ENCODE measurements at regions not wholly inside any gene's neighbourhood (a gene's known extent, or its start where the extent isn't known, plus 50 kb on each side); places are given as distances from the start of the nearest gene placed in this dataset.

DNA sequence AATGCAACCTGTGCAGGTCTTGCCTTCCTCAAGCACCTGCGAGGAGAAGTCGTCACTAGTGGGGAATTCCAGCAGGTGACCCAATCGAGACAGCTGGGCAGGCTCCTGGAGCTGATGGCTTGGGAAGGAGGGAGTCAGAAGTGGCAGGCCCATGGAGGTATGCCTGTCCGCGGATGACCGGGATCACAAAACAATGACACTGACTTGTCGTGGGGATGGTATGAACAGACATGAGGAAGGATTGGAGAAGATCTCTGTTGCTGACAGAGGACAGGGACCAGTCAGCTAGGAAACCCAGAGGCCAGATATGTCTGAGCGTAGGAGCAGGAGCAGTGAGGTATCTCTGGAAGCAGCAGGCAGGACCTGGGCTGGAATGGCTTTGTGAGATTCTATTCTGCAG is 233.3 kb downstream of the SOX9 start:
- no peak overlapping the region for H3K4me3 ChIP-seq (ENCODE audit: low read depth, low read length)
- Mint-ChIP-seq H3K27me3 (peaks cover 4% of the 10 kb centered on the region), H3K27ac (no peak overlapping the region), H3K4me3 (no peak overlapping the region), H3K4me1 (no peaks in the 10 kb centered on the region), H3K9me3 (peaks cover 0 to 8% (median 3%) of the 10 kb centered on the region in 7 donors), H3K36me3 (no peaks in the 10 kb centered on the region)
- H3K4me1 ChIP-seq (ENCODE audit: control insufficient read depth, insufficient read depth, low read length, poor library complexity, severe bottlenecking), result no peaks in the 10 kb centered on the region
- ATAC-seq (ENCODE audit: low read depth in 2 of 2), result no peak
- no peak overlapping the region for H3K27ac ChIP-seq (ENCODE audit: insufficient read depth, low read length, poor library complexity, severe bottlenecking)
- no peaks in the 10 kb centered on the region for H3K27me3 ChIP-seq (ENCODE audit: control insufficient read depth, insufficient read depth, low read length)
- H3K36me3 ChIP-seq (ENCODE audit: control insufficient read depth, insufficient read depth, low read length), result no peaks in the 10 kb centered on the region
- no peaks in the 10 kb centered on the region for H3K9me3 ChIP-seq (ENCODE audit: control insufficient read depth in 2 of 2, low read length in 2 of 2)
- DNase-seq, result no peak

DNA sequence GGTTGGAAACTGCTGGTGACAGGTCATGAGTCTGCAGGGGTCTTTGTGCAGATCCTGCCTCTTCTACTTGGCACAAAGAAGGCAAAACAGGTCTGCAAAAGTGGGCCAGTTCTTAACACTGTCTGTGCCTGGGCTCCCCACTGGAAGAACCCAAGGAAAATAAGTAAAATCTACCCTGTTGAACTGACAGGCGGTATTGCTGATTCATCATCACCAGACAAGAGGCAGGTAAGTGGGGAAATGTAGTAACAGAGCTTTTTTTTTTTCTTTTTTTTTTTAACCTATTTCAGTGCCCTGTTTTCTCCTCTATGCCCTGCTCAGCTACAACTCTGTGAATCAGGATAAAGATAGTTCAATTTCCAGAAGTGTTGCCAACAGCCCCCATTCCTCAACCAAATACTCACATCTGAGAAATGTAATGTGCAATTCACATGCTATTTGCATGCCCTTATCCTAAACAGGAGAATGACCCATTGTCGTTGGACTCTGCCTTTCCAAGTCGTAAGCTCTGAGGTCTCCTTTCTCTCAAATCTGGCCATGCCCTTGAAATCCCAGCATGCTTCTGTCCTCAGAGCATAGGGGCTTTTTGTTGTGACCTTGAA is 237.0 kb downstream of the SOX9 start:
- Histone ChIP-seq H3K4me3 (ENCODE audit: low read depth, low read length) (no peak overlapping the region), H3K4me1 (ENCODE audit: control insufficient read depth, insufficient read depth, low read length, poor library complexity, severe bottlenecking) (no peaks in the 10 kb centered on the region), H3K27me3 (ENCODE audit: control insufficient read depth, insufficient read depth, low read length) (no peaks in the 10 kb centered on the region), H3K36me3 (ENCODE audit: control insufficient read depth, insufficient read depth, low read length) (no peaks in the 10 kb centered on the region), H3K27ac (ENCODE audit: insufficient read depth, low read length, poor library complexity, severe bottlenecking) (no peak overlapping the region), H3K9me3 (ENCODE audit: control insufficient read depth in 2 of 2, low read length in 2 of 2) (no peaks in the 10 kb centered on the region)
- Mint-ChIP-seq H3K27ac (no peak overlapping the region), H3K4me3 (no peak overlapping the region), H3K4me1 (no peaks in the 10 kb centered on the region), H3K9me3 (peaks cover 0 to 8% (median 2%) of the 10 kb centered on the region in 7 donors), H3K36me3 (no peaks in the 10 kb centered on the region), H3K27me3 (no peaks in the 10 kb centered on the region)
- DNase-seq (no peak), ATAC-seq (ENCODE audit: low read depth in 2 of 2) (no peak)

DNA sequence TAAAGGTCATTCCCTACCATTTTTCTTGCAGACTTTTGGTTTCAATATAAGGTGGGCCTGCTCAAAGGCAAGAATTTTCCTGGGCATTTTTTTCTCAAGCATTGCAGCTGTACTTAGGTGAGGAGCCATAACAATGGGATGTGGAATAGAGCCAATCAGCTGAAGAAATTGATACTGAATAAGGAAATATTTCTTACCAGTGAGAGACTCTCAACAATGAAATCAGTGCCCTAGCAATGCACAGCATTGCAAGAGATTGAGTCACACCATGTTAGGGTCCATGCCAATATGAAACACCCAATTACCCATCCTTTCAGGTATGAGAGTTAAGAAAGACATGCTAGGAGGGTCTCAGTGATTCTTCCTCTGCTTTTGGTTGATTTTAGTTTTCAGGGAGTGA is 237.6 kb downstream of the SOX9 start:
- H3K4me1 Mint-ChIP-seq, result no peaks in the 10 kb centered on the region
- H3K9me3 ChIP-seq (ENCODE audit: control insufficient read depth in 2 of 2, low read length in 2 of 2), result no peaks in the 10 kb centered on the region
- H3K36me3 ChIP-seq (ENCODE audit: control insufficient read depth, insufficient read depth, low read length), result no peaks in the 10 kb centered on the region
- H3K4me3 ChIP-seq (ENCODE audit: low read depth, low read length), result no peak overlapping the region
- ATAC-seq (ENCODE audit: low read depth in 2 of 2) (no peak), DNase-seq (no peak)
- H3K27me3 Mint-ChIP-seq, result no peaks in the 10 kb centered on the region
- H3K4me1 ChIP-seq (ENCODE audit: control insufficient read depth, insufficient read depth, low read length, poor library complexity, severe bottlenecking), result no peaks in the 10 kb centered on the region
- H3K36me3 Mint-ChIP-seq, result no peaks in the 10 kb centered on the region
- no peak overlapping the region for H3K27ac ChIP-seq (ENCODE audit: insufficient read depth, low read length, poor library complexity, severe bottlenecking)
- no peaks in the 10 kb centered on the region for H3K27me3 ChIP-seq (ENCODE audit: control insufficient read depth, insufficient read depth, low read length)
- H3K27ac Mint-ChIP-seq, result no peak overlapping the region
- no peak overlapping the region for H3K4me3 Mint-ChIP-seq
- peaks cover 0 to 8% (median 2%) of the 10 kb centered on the region in 7 donors for H3K9me3 Mint-ChIP-seq

DNA sequence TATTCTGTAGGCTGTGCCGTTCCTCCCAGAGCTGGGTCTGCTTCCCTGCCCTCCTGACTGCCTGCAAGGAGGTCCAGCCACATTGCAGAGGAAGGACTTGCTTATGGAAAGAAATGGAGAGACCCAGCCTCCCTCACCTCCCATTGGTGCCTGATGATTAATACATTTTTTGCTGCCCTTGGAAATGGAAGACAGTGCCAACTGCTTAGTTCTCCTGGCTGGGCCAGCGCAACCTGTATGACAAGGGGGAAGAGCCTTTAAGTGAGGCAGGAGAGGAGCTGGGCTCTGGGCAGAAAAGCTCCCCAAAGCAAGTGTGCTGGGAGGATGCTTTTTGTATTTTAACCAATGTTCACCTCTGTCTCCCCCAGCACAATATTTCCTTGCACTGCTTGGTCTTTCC is 238.5 kb downstream of the SOX9 start:
- H3K9me3 Mint-ChIP-seq, result peaks cover 0 to 8% (median 2%) of the 10 kb centered on the region in 7 donors
- ATAC-seq (ENCODE audit: low read depth in 2 of 2), result no peak
- H3K4me3 Mint-ChIP-seq, result no peak overlapping the region
- Histone ChIP-seq H3K36me3 (ENCODE audit: control insufficient read depth, insufficient read depth, low read length) (no peaks in the 10 kb centered on the region), H3K4me3 (ENCODE audit: low read depth, low read length) (no peak overlapping the region), H3K9me3 (ENCODE audit: control insufficient read depth in 2 of 2, low read length in 2 of 2) (no peaks in the 10 kb centered on the region), H3K27ac (ENCODE audit: insufficient read depth, low read length, poor library complexity, severe bottlenecking) (no peak overlapping the region), H3K4me1 (ENCODE audit: control insufficient read depth, insufficient read depth, low read length, poor library complexity, severe bottlenecking) (no peaks in the 10 kb centered on the region), H3K27me3 (ENCODE audit: control insufficient read depth, insufficient read depth, low read length) (no peaks in the 10 kb centered on the region)
- no peak for DNase-seq
- H3K36me3 Mint-ChIP-seq, result no peaks in the 10 kb centered on the region
- no peaks in the 10 kb centered on the region for H3K27me3 Mint-ChIP-seq
- H3K4me1 Mint-ChIP-seq, result no peaks in the 10 kb centered on the region
- no peak overlapping the region for H3K27ac Mint-ChIP-seq

DNA sequence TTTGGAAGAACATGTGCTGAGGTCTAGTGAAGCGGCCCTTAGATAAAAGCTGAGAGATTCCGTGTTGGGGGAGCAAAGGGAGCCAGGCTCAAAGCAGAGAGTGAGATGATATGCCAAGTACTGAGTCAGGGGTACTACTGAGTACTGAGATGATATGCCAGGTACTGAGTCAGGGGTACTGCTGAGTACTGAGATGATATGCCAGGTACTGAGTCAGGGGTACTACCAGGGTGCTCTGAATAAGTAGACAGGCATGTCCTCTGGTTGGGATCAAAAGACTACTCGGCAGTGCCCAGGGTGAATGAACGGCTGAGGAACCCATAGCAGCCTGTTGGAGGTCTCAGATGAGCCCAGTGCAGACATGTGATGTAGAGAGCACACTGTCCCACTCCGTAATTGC is 239.0 kb downstream of the SOX9 start:
- Mint-ChIP-seq H3K4me3 (no peak overlapping the region), H3K27ac (no peak overlapping the region), H3K4me1 (no peaks in the 10 kb centered on the region), H3K9me3 (peaks cover 0 to 8% (median 2%) of the 10 kb centered on the region in 7 donors), H3K27me3 (no peaks in the 10 kb centered on the region), H3K36me3 (no peaks in the 10 kb centered on the region)
- no peaks in the 10 kb centered on the region for H3K27me3 ChIP-seq (ENCODE audit: control insufficient read depth, insufficient read depth, low read length)
- H3K9me3 ChIP-seq (ENCODE audit: control insufficient read depth in 2 of 2, low read length in 2 of 2), result no peaks in the 10 kb centered on the region
- ATAC-seq (ENCODE audit: low read depth in 2 of 2) (peak in 1 of 2 donors; percentile 20), DNase-seq (no peak)
- H3K27ac ChIP-seq (ENCODE audit: insufficient read depth, low read length, poor library complexity, severe bottlenecking), result no peak overlapping the region
- H3K4me3 ChIP-seq (ENCODE audit: low read depth, low read length), result no peak overlapping the region
- no peaks in the 10 kb centered on the region for H3K36me3 ChIP-seq (ENCODE audit: control insufficient read depth, insufficient read depth, low read length)
- no peaks in the 10 kb centered on the region for H3K4me1 ChIP-seq (ENCODE audit: control insufficient read depth, insufficient read depth, low read length, poor library complexity, severe bottlenecking)

DNA sequence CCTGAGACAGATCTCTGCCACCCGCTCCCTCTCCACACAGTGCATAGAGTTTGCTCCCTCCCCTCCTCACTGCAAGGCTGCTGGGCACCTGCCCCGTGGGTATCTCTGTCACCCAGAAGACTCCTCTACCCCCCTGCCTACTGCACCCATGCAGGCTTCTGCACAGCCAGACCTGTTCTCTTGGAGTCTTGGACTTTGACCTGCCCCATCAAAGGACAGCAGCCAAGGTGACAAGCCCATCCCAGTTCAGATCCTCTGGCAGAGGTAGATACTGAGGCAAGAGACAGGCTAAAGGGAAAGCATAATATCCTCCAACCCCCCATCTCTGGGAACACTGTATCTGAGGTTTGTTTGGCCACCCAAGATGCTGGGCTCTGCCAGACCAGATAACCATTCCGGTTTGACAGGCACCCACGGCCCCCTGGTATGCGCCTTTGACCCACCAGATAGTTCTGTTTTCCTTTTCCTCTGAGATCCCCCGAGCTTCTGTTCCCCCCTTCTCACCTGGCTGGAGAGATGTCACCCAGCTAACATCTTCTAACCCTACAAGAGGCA is 239.6 kb downstream of the SOX9 start:
- ATAC-seq (ENCODE audit: low read depth in 2 of 2) (no peak), DNase-seq (no peak)
- Histone ChIP-seq H3K4me3 (ENCODE audit: low read depth, low read length) (no peak overlapping the region), H3K27ac (ENCODE audit: insufficient read depth, low read length, poor library complexity, severe bottlenecking) (no peak overlapping the region), H3K9me3 (ENCODE audit: control insufficient read depth in 2 of 2, low read length in 2 of 2) (no peaks in the 10 kb centered on the region), H3K4me1 (ENCODE audit: control insufficient read depth, insufficient read depth, low read length, poor library complexity, severe bottlenecking) (no peaks in the 10 kb centered on the region), H3K27me3 (ENCODE audit: control insufficient read depth, insufficient read depth, low read length) (no peaks in the 10 kb centered on the region), H3K36me3 (ENCODE audit: control insufficient read depth, insufficient read depth, low read length) (no peaks in the 10 kb centered on the region)
- Mint-ChIP-seq H3K9me3 (peaks cover 0 to 8% (median 2%) of the 10 kb centered on the region in 7 donors), H3K4me3 (no peak overlapping the region), H3K27me3 (no peaks in the 10 kb centered on the region), H3K4me1 (no peaks in the 10 kb centered on the region), H3K27ac (no peak overlapping the region), H3K36me3 (no peaks in the 10 kb centered on the region)

DNA sequence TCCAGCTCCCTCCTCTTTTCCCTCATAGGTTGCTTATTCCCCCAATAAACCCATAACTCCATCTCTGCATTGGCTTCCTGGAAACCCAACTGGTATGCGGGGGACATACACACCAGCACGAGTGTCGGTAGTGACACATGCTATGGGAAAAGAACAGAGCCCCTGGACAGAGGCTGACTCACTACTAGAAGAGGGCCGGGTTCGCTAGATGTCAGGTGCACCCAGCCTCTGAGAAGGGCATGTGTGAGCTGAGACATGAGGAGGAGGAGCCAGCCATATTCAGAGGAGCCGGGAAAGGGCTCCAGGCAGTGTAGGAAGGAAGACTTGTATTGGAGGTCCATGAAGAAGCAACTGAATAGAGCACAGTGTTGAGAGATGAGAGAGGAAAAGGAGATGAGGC is 241.1 kb downstream of the SOX9 start:
- Mint-ChIP-seq H3K27me3 (no peaks in the 10 kb centered on the region), H3K9me3 (peaks cover 0 to 4% (median 0%) of the 10 kb centered on the region in 7 donors), H3K36me3 (no peaks in the 10 kb centered on the region), H3K4me1 (no peaks in the 10 kb centered on the region), H3K4me3 (no peak overlapping the region), H3K27ac (no peak overlapping the region)
- H3K36me3 ChIP-seq (ENCODE audit: control insufficient read depth, insufficient read depth, low read length), result no peaks in the 10 kb centered on the region
- H3K27ac ChIP-seq (ENCODE audit: insufficient read depth, low read length, poor library complexity, severe bottlenecking), result no peak overlapping the region
- H3K27me3 ChIP-seq (ENCODE audit: control insufficient read depth, insufficient read depth, low read length), result no peaks in the 10 kb centered on the region
- no peak for DNase-seq
- H3K4me3 ChIP-seq (ENCODE audit: low read depth, low read length), result no peak overlapping the region
- no peaks in the 10 kb centered on the region for H3K4me1 ChIP-seq (ENCODE audit: control insufficient read depth, insufficient read depth, low read length, poor library complexity, severe bottlenecking)
- no peak for ATAC-seq (ENCODE audit: low read depth in 2 of 2)
- H3K9me3 ChIP-seq (ENCODE audit: control insufficient read depth in 2 of 2, low read length in 2 of 2), result no peaks in the 10 kb centered on the region

DNA sequence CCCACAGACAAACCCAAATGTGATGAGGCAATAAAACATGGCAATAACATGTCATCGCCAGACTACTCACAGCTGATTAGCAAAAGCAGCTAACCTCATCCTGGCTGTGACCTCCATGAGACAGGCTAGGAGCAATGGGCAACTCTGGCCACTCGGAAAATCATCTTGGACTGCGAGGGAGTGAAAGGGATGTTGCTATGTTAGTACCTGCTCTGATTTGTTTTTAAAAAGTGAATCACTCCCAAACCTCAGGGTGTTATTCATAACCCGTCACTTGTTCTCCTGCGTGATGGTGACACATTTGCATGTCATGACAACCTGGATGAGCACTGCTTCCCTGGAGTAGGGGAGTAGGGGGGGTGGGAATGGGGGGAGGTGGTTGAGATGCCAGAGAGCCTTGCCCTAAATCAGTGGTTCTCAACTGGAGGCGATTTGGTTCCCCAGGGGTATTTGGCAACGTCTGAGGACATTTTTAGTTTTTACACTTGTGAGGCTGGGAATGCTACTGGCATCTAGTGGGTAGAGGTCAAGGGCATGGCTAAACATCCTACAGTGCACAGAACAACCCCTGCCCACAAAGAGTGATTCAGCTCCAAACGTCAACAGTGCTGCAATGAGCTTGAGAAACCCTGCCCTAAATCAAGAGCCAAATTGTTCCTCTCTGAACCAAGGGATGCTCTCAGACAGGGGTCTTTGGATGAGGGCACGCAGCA is 241.7 kb downstream of the SOX9 start:
- no peak for ATAC-seq (ENCODE audit: low read depth in 2 of 2)
- Mint-ChIP-seq H3K4me1 (no peaks in the 10 kb centered on the region), H3K36me3 (no peaks in the 10 kb centered on the region), H3K27me3 (no peaks in the 10 kb centered on the region), H3K9me3 (peaks cover 0 to 4% (median 0%) of the 10 kb centered on the region in 7 donors), H3K4me3 (no peak overlapping the region), H3K27ac (no peak overlapping the region)
- H3K9me3 ChIP-seq (ENCODE audit: control insufficient read depth in 2 of 2, low read length in 2 of 2), result no peaks in the 10 kb centered on the region
- no peaks in the 10 kb centered on the region for H3K27me3 ChIP-seq (ENCODE audit: control insufficient read depth, insufficient read depth, low read length)
- no peaks in the 10 kb centered on the region for H3K36me3 ChIP-seq (ENCODE audit: control insufficient read depth, insufficient read depth, low read length)
- no peak overlapping the region for H3K4me3 ChIP-seq (ENCODE audit: low read depth, low read length)
- no peaks in the 10 kb centered on the region for H3K4me1 ChIP-seq (ENCODE audit: control insufficient read depth, insufficient read depth, low read length, poor library complexity, severe bottlenecking)
- DNase-seq, result no peak
- no peak overlapping the region for H3K27ac ChIP-seq (ENCODE audit: insufficient read depth, low read length, poor library complexity, severe bottlenecking)

Data from CD4-positive, CD25-positive, alpha-beta regulatory T cell (primary cell).